SK-N-SH treated with all-trans-retinoic acid at 6 μM for 48 hours (cell line): ENCODE measurements at regions not wholly inside any gene's neighbourhood (a gene's known extent, or its start where the extent isn't known, plus 50 kb on each side); places are given as distances from the start of the nearest gene placed in this dataset.

ENCODE experiments used
- ZFP30 ChIP-seq: fragments of 450-650 bp; formaldehyde crosslinking; IDR thresholded peaks from 2 replicates; pipeline ENCODE4 v1.5.0; 2022; ENCODE audit warnings: mild to moderate bottlenecking, moderate library complexity
- ZNF565 ChIP-seq: fragments of 450-650 bp; formaldehyde crosslinking; conservative IDR thresholded peaks from 2 replicates; pipeline ENCODE4 v1.5.0; 2020; ENCODE audit warnings: low read depth, mild to moderate bottlenecking, moderate library complexity
- ZNF8 ChIP-seq: fragments of 450-650 bp; formaldehyde crosslinking; IDR thresholded peaks from 2 replicates; pipeline ENCODE4 v1.5.0; 2020; ENCODE audit warnings: mild to moderate bottlenecking, moderate library complexity
- TF ChIP-seq, protein P1 (sequence below): fragments of 250-450 bp; sonication (Bioruptor Pico); IDR thresholded peaks from 2 replicates; pipeline ENCODE4 v1.8.0; 2020; ENCODE audit warnings: mild to moderate bottlenecking, moderate library complexity, borderline replicate concordance
- TF ChIP-seq, protein P2 (sequence below): fragments of 250-450 bp; sonication (Bioruptor Pico); IDR thresholded peaks from 2 replicates; pipeline ENCODE4 v1.5.0; 2020; ENCODE audit warnings: mild to moderate bottlenecking, moderate library complexity

DNA sequence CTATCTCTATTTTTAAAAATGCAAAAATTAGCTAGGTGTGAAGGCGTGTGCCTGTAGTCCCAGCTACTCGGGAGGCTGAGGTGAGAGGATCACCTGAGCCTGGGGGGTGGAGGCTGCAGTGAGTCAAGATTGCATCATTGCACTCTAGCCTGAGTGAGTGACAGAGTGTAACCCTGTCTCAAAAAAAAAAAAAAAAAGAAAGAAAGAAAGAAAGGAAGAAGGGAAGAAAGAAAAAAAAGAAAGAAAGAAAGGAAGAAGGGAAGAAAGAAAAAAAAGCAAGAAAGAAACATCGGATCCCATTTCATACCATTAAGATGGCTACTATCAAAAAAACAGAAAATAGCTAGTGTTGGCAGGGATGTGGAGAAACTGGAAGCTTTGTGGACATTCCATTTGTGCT, 136.8 kb upstream of the WNT4 start:
- TF ChIP-seq ZNF8 (CRISPR knock-in tag) (no peak), ZNF565 (CRISPR knock-in tag) (no peak), ZFP30 (CRISPR knock-in tag) (no peak)
- TF ChIP-seq, protein P1, sequence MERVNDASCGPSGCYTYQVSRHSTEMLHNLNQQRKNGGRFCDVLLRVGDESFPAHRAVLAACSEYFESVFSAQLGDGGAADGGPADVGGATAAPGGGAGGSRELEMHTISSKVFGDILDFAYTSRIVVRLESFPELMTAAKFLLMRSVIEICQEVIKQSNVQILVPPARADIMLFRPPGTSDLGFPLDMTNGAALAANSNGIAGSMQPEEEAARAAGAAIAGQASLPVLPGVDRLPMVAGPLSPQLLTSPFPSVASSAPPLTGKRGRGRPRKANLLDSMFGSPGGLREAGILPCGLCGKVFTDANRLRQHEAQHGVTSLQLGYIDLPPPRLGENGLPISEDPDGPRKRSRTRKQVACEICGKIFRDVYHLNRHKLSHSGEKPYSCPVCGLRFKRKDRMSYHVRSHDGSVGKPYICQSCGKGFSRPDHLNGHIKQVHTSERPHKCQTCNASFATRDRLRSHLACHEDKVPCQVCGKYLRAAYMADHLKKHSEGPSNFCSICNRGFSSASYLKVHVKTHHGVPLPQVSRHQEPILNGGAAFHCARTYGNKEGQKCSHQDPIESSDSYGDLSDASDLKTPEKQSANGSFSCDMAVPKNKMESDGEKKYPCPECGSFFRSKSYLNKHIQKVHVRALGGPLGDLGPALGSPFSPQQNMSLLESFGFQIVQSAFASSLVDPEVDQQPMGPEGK = no peak
- TF ChIP-seq, protein P2, sequence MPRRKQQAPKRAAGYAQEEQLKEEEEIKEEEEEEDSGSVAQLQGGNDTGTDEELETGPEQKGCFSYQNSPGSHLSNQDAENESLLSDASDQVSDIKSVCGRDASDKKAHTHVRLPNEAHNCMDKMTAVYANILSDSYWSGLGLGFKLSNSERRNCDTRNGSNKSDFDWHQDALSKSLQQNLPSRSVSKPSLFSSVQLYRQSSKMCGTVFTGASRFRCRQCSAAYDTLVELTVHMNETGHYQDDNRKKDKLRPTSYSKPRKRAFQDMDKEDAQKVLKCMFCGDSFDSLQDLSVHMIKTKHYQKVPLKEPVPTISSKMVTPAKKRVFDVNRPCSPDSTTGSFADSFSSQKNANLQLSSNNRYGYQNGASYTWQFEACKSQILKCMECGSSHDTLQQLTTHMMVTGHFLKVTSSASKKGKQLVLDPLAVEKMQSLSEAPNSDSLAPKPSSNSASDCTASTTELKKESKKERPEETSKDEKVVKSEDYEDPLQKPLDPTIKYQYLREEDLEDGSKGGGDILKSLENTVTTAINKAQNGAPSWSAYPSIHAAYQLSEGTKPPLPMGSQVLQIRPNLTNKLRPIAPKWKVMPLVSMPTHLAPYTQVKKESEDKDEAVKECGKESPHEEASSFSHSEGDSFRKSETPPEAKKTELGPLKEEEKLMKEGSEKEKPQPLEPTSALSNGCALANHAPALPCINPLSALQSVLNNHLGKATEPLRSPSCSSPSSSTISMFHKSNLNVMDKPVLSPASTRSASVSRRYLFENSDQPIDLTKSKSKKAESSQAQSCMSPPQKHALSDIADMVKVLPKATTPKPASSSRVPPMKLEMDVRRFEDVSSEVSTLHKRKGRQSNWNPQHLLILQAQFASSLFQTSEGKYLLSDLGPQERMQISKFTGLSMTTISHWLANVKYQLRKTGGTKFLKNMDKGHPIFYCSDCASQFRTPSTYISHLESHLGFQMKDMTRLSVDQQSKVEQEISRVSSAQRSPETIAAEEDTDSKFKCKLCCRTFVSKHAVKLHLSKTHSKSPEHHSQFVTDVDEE = no peak
